ENCODE measurements at regions not wholly inside any gene's neighbourhood (a gene's known extent, or its start where the extent isn't known, plus 50 kb on each side); places are given as distances from the start of the nearest gene placed in this dataset.

DNA sequence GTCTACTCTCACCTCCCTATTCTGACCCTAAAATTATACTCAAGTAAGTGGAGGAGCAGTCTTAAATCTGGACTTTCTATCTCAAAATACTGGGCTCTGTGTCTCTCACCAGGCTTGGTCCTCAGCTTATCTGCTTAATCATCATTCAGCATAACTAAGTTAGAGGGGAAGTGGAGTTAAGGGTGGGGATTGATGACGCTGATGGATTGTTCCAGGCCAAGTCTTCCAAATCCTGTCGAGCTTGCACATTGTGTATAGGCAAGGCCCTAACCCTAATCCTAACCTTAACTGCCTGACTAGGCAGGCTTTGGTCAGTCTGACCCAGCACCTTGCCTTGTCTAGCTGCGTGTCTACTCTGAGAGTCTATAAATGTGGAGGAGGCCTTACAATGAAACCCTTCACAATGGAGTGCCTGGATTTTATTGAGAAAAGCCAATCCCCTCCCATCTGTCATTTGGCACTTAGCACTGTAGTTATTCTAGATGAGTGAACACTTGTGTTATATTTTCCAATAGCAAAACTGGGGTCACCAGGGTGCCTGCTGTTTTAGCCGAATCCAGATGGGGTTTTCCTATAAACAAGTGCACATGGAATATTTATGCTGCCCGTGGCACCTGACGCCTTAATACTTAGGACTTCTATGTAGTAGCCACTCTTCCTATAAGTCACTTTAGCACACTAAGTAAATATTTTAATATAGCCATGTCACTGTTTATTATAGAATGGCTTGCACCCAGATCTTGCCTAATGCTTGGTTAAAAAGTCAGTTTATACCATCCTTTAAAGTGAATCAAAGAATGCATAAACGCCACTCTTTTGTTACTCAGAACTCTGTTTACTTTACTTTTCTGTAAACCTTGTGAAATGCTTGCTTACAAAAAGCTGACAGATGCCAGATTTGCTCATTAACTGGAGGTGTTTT lies 193.2 kb upstream of the MYOCD start:
- Mint-ChIP-seq H3K9me3 (ENCODE audit: unreplicated experiment) (peaks cover 12% of the 10 kb centered on the region), H3K4me1 (ENCODE audit: insufficient read depth, unreplicated experiment) (no peaks in the 10 kb centered on the region), H3K27me3 (ENCODE audit: insufficient read depth, unreplicated experiment) (no peaks in the 10 kb centered on the region), H3K27ac (ENCODE audit: low read depth, unreplicated experiment) (no peak overlapping the region), H3K36me3 (ENCODE audit: insufficient read depth, unreplicated experiment) (no peaks in the 10 kb centered on the region), H3K4me3 (ENCODE audit: unreplicated experiment) (no peak overlapping the region)
- no peak for TF ChIP-seq CTCF (IDR thresholded peaks at IDR 0.05; ENCODE audit: unreplicated experiment)
- no TSS peak for BruUV-seq (replicated peaks)
- POLR2A ChIA-PET = no interaction called here
- DNase-seq (ENCODE audit: unreplicated experiment) = no peak
- CTCF ChIA-PET = interaction anchor here (0.6 kb wide), 1 partner anchor 519 kb away, joined by 3 read pairs; no protein-coding TSS in a partner anchor
- intact Hi-C loops (cut with micrococcal nuclease) = no loop called here

DNA sequence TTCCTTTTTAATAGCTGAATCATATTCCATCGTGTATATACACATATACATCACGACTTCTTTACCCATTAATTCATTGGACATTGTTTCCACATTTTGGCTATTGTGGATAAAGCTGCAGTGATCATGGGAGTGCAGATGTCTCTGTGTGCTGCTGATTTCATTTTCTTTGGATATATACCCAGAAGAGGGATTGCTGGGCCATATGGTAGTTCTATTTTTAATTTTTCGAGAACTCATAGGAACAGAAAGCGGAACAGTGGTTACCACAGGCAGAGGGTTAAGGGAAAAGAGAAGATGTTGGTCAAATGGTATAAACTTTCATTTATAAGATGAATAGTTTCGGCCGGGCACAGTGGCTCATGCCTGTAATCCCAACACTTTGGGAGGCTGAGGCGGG lies 187.4 kb upstream of the MYOCD start:
- no peak overlapping the region for H3K4me3 Mint-ChIP-seq (ENCODE audit: unreplicated experiment)
- no peaks in the 10 kb centered on the region for H3K27me3 Mint-ChIP-seq (ENCODE audit: insufficient read depth, unreplicated experiment)
- intact Hi-C loops (cut with micrococcal nuclease) = no loop called here
- POLR2A ChIA-PET = no interaction called here
- no peaks in the 10 kb centered on the region for H3K36me3 Mint-ChIP-seq (ENCODE audit: insufficient read depth, unreplicated experiment)
- H3K9me3 Mint-ChIP-seq (ENCODE audit: unreplicated experiment) = peaks cover 19% of the 10 kb centered on the region
- no peaks in the 10 kb centered on the region for H3K4me1 Mint-ChIP-seq (ENCODE audit: insufficient read depth, unreplicated experiment)
- no peak for TF ChIP-seq CTCF (IDR thresholded peaks at IDR 0.05; ENCODE audit: unreplicated experiment)
- no peak overlapping the region for H3K27ac Mint-ChIP-seq (ENCODE audit: low read depth, unreplicated experiment)
- CTCF ChIA-PET = interaction anchor here (0.6 kb wide), 1 partner anchor 320 kb away, joined by 4 read pairs; no protein-coding TSS in a partner anchor
- DNase-seq (ENCODE audit: unreplicated experiment) = no peak
- BruUV-seq (replicated peaks) = no TSS peak

GRCh38 chr17:12485361-12485906 lies 180.3 kb upstream of the MYOCD start:
- intact Hi-C loops (cut with micrococcal nuclease) = no loop called here
- Mint-ChIP-seq H3K4me3 (ENCODE audit: unreplicated experiment) (no peak overlapping the region), H3K4me1 (ENCODE audit: insufficient read depth, unreplicated experiment) (no peaks in the 10 kb centered on the region), H3K9me3 (ENCODE audit: unreplicated experiment) (no peaks in the 10 kb centered on the region), H3K27me3 (ENCODE audit: insufficient read depth, unreplicated experiment) (peaks cover 25% of the 10 kb centered on the region), H3K27ac (ENCODE audit: low read depth, unreplicated experiment) (no peak overlapping the region), H3K36me3 (ENCODE audit: insufficient read depth, unreplicated experiment) (no peaks in the 10 kb centered on the region)
- BruUV-seq (replicated peaks) = no TSS peak
- ChIA-PET POLR2A (interaction anchor here (0.6 kb wide), 1 partner anchor 284 kb away, joined by 3 read pairs; no protein-coding TSS in a partner anchor), CTCF (interaction anchor here (0.6 kb wide), 1 partner anchor 539 kb away, joined by 3 read pairs; no protein-coding TSS in a partner anchor)
- no peak for TF ChIP-seq CTCF (IDR thresholded peaks at IDR 0.05; ENCODE audit: unreplicated experiment)
- DNase-seq (ENCODE audit: unreplicated experiment) = no peak

- Mint-ChIP-seq H3K4me3 (ENCODE audit: unreplicated experiment) (no peak overlapping the region), H3K27ac (ENCODE audit: low read depth, unreplicated experiment) (no peak overlapping the region), H3K27me3 (ENCODE audit: insufficient read depth, unreplicated experiment) (peaks cover 60% of the 10 kb centered on the region), H3K36me3 (ENCODE audit: insufficient read depth, unreplicated experiment) (no peaks in the 10 kb centered on the region), H3K9me3 (ENCODE audit: unreplicated experiment) (no peaks in the 10 kb centered on the region), H3K4me1 (ENCODE audit: insufficient read depth, unreplicated experiment) (no peaks in the 10 kb centered on the region)
- no peak for TF ChIP-seq CTCF (IDR thresholded peaks at IDR 0.05; ENCODE audit: unreplicated experiment)
- intact Hi-C loops (cut with micrococcal nuclease) = no loop called here
- CTCF ChIA-PET = no interaction called here
- no peak for DNase-seq (ENCODE audit: unreplicated experiment)
- BruUV-seq (replicated peaks) = no TSS peak
- POLR2A ChIA-PET = no interaction called here
Observed at GRCh38 chr17:12489325-12489724, 176.4 kb upstream of the MYOCD start.

Data from MCF 10A (cell line).